Caki2 (cell line): ENCODE measurements at regions not wholly inside any gene's neighbourhood (a gene's known extent, or its start where the extent isn't known, plus 50 kb on each side); places are given as distances from the start of the nearest gene placed in this dataset.
"Not testable (repeated sequence)": the region's sequence is repeated elsewhere in the genome, so short reads cannot be mapped to it uniquely, and the experiment has no call there.

Experiments
- DNase-seq: peaks from one replicate; pipeline ENCODE4 v3.0.0-alpha.2; 2015; ENCODE audit warnings: low read depth
- in situ Hi-C: cut with HindIII; loops from 2 replicates; pipeline ENCODE4 v1.10.0; 2016; ENCODE audit warnings: low sequenced_read_pairs, low pct_unique_long_range_greater_than_20kb, mixed read lengths

- in situ Hi-C loops, result no loop called here
- no peak for DNase-seq
Observed at GRCh38 chr2:12435430-12436222, 281.1 kb upstream of the TRIB2 start.

DNA sequence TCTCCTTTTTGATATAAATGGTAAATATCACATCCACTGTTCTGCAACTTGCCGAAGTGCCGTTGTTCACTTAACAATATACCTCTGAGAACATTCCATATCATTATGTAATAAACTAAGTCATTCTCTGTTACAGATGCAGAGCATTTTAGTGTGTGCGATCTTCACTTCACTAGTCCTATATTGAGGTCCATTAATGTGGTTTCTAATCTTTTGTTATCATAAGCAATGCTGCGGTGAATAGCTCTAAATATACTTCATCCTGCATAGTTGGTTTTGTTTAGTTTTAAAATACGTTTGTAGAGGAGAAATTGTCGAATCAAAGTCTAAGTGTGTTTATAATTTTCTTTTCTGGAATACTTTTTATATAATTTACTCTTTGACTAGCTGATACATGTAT lies 280.3 kb upstream of the TRIB2 start:
- in situ Hi-C loops, result no loop called here
- DNase-seq, result no peak

GRCh38 chr2:12436935-12437561 lies 279.7 kb upstream of the TRIB2 start:
- in situ Hi-C loops, result no loop called here
- no peak for DNase-seq

DNA sequence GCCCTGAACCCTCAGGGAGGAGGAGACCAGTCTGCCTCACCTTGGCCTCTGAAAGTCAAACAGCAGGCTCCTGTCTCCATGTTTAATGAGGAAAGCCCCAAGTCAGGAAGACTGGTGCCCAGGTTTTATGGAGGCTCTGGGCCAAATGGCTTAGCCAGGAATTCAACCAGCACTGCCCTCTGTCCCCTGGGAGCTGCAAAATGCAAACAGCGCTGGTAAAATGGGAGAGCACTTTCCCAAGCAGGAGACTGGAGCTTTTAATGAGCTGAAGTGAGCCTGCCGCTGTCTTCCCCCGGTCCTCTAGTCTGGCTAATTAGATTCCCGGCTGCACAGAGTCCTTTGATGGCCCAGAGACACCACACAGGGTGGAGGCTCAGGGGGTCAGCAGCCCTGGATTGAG lies 276.0 kb upstream of the TRIB2 start:
- in situ Hi-C loops, result no loop called here
- no peak for DNase-seq

DNA sequence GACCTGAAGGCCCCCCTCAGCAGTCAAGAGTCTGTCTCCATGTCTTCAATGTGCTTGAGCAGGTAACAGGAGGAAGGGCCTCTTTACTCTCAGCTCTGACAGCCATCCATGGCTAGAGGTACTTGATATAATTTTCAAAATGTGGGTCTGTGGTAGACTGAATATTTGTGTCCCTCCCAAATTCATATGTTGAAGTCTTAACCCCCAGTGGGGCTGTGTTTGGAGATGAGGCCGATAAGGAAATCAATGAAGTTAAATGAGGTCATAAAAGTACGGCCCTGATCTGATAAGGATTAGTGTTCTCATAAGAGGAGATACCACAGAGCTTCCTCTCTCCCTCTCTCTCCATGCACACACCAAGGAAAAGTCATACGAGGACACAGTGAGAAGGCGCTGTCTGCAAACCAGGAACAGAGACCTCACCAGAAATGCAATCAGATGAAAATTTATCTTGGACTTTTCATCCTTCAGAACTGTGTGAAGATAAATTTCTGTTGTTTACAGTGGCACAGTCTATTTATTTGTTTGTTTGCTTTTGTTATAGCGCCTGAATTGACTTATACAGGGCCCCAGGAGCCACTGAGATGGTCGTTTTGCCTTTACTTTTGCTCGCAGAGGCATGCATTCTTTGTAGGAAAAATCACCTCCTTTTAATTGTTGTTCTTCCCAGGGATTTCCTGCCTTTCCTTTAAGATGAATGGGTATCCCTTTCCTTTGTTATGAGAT lies 274.8 kb upstream of the TRIB2 start:
- in situ Hi-C loops, result no loop called here
- no peak for DNase-seq

DNA sequence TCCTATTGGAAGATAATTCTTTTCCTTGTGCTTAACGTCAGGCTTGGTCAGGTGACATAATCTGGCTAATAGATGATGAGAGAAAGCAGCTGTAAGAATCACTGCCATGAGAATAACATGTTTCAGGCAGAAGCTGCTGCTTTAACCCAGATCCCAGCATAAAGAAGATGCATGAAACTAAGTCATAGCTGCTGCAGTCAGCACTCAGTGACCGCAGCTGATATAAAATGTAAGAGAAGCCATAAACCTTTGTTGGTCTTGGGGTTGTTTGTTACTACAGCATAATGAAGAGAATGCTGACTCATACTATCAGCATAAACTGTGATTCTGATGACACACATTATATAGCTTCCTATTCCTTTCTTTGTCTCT lies 274.3 kb upstream of the TRIB2 start:
- in situ Hi-C loops, result no loop called here
- DNase-seq, result no peak

DNA sequence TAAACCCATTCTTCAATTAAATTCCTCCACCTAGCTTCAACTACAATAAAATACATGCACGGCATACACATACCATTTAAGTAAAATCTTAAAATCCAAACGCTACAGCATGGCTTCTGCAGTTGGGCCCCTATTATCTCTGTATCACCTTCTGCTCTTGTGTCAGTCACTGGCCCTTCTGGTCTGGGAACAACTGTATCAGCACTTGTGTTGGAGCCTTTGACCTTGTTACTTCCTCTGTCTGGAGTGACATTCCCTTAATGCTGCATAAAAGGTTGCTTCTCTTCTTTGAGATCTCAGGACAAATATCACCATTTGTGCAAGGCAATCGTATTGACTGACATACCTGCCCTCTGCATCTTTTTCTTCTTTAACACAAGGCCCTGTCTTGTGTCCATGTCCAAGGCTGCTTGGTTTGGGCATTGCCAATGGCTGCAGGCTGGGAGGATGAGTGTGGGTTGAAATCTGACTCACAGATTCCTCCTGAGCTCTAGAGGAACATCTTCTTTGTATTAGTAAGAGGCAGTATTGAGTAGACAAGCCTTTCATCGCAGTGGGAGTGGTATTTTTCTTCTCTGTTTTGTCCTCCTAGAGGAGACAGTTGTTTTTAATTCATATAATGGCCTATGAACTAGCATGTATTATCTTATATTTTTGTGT lies 267.8 kb upstream of the TRIB2 start:
- in situ Hi-C loops, result no loop called here
- no peak for DNase-seq

- in situ Hi-C loops, result no loop called here
- no peak for DNase-seq
Observed at GRCh38 chr2:12451726-12452125, 265.0 kb upstream of the TRIB2 start.

DNA sequence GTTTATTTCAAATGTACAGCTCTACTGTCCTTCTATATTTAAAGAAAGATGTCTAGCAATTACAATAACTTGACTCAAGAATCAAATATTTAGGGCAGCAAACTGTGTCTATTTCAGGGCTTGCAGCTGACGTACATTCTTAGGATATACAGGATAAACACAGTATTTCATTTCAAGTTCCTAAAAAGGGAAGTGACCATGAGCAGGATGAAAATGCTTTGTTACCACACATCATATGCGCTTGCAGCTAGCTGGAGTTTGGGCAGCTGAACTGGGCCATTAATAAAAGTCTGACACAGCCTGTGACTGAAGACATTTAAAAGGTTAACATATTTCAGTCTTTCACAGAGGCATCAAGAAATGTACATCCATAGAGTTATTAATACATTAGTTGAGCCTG lies 264.6 kb upstream of the TRIB2 start:
- DNase-seq, result no peak
- in situ Hi-C loops, result no loop called here

DNA sequence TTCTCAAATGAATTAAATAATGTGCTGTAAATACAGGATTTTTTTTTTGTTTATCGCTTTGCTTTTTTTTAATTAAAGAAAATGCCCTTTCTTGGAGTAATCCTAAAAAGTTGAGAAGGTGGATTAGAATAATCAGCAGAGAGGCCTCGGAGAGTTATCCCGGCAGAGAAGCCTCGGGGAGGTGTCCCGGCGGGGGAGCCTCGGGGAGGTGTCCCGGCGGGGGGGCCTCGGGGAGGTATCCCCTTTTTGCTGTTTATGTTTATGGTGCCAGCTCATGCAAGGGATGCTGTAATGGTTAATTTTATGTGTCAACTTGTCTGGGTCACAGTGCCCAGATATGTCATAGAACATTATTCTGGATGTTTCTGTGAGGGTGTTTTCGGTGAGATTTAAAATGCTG lies 263.0 kb upstream of the TRIB2 start:
- DNase-seq, result no peak
- in situ Hi-C loops, result no loop called here

GRCh38 chr2:12455661-12456060 lies 261.1 kb upstream of the TRIB2 start:
- DNase-seq, result no peak
- in situ Hi-C loops, result no loop called here

GRCh38 chr2:12456293-12457106 lies 260.2 kb upstream of the TRIB2 start:
- peak; percentile 43 for DNase-seq
- in situ Hi-C loops, result no loop called here

- in situ Hi-C loops, result no loop called here
- DNase-seq, result no peak
Observed at GRCh38 chr2:12457831-12458230, 258.9 kb upstream of the TRIB2 start.

- no peak for DNase-seq
- in situ Hi-C loops, result no loop called here
Observed at GRCh38 chr2:12463189-12463588, 253.5 kb upstream of the TRIB2 start.

DNA sequence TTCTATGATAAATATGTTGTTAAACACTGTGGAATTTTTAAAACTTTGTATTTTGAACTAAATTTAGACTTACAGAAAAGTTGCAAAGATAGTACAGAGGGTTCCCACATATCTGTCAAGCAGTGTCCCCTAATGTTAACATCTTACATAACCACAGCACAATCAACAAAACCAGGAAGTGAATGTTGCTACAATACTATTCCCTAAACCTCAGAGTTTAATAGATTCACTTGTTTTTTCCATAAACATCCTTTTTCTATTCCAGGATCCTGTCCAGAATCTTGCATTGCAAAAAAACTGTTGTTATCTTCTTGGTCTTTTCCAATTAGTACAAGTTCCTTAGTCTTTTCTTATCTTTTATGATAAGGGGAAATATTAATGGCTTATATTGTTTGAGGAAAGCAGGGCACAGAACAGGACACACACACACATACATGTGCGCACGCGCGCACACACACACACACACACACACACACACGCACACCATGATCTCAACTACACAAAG lies 251.1 kb upstream of the TRIB2 start:
- no peak for DNase-seq
- in situ Hi-C loops, result no loop called here

- DNase-seq, result no peak
- in situ Hi-C loops, result no loop called here
Observed at GRCh38 chr2:12467303-12467702, 249.4 kb upstream of the TRIB2 start.

DNA sequence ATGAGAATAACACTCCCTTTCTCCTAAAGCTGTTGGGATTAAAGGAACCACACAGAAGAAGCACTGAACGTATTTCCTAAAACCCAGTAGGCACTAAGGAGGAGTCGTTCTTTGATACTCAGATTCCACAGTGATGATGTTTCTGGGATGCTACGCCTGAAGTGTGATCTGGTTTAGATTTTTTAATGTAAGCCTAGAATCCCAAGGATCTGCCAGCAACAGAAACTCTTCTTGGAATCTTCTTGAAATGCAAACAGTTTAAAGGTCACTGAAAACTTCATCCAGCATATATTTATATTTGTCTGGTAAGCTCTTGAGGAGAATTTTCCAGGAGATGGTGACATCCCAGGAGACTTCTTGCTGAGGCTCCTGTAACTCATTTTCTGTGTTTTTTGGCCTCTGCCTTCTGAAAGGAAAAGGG lies 247.6 kb upstream of the TRIB2 start:
- in situ Hi-C loops, result no loop called here
- DNase-seq, result no peak

GRCh38 chr2:12472265-12472664 lies 244.5 kb upstream of the TRIB2 start:
- DNase-seq, in situ Hi-C loops: not testable (repeated sequence)
